Right atrium auricular region (tissue), 2 donors: ENCODE measurements at regions not wholly inside any gene's neighbourhood (a gene's known extent, or its start where the extent isn't known, plus 50 kb on each side); places are given as distances from the start of the nearest gene placed in this dataset.

Experiments
- DNase-seq: peaks from one replicate; pipeline ENCODE4 v3.0.0-alpha.2; 2019; ENCODE audit warnings: low spot score
- H3K27ac ChIP-seq, 2 donors: fragments of 200-600 bp; sonication (generic); 1 replicate in 1 of 2; 2 replicates in 1 of 2; pipeline ENCODE4 v1.5.1; 2016 to 2019
- H3K27me3 ChIP-seq, 2 donors: fragments of 200-600 bp; sonication (generic); one replicate each; pipeline versions ENCODE4 v1.5.1 to v1.6.0; 2017 to 2019
- H3K36me3 ChIP-seq: fragments of 200-600 bp; sonication (generic); one replicate; pipeline ENCODE4 v1.5.1; 2016
- H3K4me1 ChIP-seq, 2 donors: fragments of 200-600 bp; sonication (generic); one replicate each; pipeline versions ENCODE4 v1.5.1 to v1.6.0; 2017 to 2019
- H3K4me3 ChIP-seq, 2 donors: fragments of 200-600 bp; sonication (generic); 1 replicate in 1 of 2; 2 replicates in 1 of 2; pipeline ENCODE4 v1.5.1; 2017 to 2019; ENCODE audit warnings: mild to moderate bottlenecking in 1 of 2, moderate library complexity in 1 of 2
- H3K9me3 ChIP-seq, 2 donors: fragments of 200-600 bp; sonication (generic); one replicate each; pipeline ENCODE4 v1.5.1; 2019
- TF ChIP-seq, protein P1 (sequence below), 2 donors: fragments of 200-600 bp; sonication (generic); IDR thresholded peaks; one replicate each; pipeline ENCODE4 v1.5.1; 2019; ENCODE audit warnings: antibody characterized with exemption in 2 of 2

DNA sequence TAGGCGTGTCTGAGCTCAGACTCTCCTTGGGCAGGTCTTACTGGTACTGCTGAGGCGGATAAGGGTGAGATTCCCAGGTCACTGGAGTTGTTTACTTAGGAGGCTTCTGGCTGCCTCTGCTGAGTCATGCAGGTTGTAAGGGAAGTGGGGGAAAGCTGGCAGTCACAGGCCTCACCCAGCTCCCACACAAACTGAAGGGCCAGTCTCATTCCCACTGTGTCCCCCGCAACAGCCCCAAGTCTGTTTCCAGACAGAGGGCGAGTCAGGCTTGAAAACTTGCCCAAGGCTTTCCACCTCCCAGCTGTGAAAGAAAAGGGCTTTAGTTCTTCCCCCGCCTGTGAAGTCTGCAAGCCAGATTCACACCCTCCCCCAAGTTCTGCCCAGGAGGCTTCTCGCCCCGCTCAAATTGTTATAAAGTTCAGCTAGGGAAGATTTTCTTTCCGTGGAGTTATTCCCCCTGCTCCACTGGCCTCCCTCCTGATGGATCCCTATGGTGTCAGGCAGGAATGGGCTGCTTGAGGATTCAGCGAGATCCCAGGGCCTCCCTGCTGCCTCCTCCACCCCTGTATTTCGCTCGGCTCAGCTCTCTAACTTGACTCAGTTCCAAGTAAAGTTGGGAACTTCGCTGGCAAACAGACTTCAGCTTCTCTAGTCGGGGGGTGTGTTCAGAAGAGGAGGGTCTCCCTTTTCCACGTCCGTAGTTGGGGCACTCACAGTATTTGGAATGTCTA is 248.6 kb downstream of the NR4A2 start:
- no peaks in the 10 kb centered on the region for H3K4me1 ChIP-seq
- H3K27me3 ChIP-seq, result no peaks in the 10 kb centered on the region
- H3K27ac ChIP-seq, result no peak overlapping the region
- no peak overlapping the region for H3K4me3 ChIP-seq
- H3K36me3 ChIP-seq, result no peaks in the 10 kb centered on the region
- DNase-seq, result no peak
- TF ChIP-seq, protein P1, sequence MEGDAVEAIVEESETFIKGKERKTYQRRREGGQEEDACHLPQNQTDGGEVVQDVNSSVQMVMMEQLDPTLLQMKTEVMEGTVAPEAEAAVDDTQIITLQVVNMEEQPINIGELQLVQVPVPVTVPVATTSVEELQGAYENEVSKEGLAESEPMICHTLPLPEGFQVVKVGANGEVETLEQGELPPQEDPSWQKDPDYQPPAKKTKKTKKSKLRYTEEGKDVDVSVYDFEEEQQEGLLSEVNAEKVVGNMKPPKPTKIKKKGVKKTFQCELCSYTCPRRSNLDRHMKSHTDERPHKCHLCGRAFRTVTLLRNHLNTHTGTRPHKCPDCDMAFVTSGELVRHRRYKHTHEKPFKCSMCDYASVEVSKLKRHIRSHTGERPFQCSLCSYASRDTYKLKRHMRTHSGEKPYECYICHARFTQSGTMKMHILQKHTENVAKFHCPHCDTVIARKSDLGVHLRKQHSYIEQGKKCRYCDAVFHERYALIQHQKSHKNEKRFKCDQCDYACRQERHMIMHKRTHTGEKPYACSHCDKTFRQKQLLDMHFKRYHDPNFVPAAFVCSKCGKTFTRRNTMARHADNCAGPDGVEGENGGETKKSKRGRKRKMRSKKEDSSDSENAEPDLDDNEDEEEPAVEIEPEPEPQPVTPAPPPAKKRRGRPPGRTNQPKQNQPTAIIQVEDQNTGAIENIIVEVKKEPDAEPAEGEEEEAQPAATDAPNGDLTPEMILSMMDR (IDR thresholded peaks at IDR 0.05), result no peak
- no peaks in the 10 kb centered on the region for H3K9me3 ChIP-seq

DNA sequence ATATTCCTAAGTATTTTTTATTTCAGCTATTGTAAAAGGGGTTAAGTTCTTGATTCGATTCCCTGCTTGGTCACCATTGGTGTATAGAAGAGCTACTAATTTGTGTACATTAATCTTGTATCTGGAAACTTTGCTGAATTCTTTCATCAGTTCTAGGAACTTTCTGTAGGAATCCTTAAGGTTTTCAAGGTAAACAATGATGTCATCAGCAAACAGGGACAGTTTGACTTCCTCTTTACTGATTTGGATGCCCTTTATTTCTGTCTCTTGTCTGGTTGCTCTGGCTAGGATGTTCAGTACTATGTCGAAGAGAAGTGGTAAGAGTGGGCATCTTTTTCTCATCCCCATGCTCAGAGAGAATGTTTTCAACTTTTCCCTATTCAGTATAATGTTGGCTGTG is 252.7 kb downstream of the NR4A2 start:
- H3K4me3 ChIP-seq, result no peak overlapping the region
- H3K9me3 ChIP-seq, result no peaks in the 10 kb centered on the region
- no peak for DNase-seq
- H3K36me3 ChIP-seq, result no peaks in the 10 kb centered on the region
- TF ChIP-seq, protein P1 (IDR thresholded peaks at IDR 0.05), result no peak
- no peaks in the 10 kb centered on the region for H3K27me3 ChIP-seq
- no peaks in the 10 kb centered on the region for H3K4me1 ChIP-seq
- H3K27ac ChIP-seq, result no peak overlapping the region

GRCh38 chr2:156077041-156077742 is 255.3 kb downstream of the NR4A2 start:
- no peak overlapping the region for H3K27ac ChIP-seq
- no peaks in the 10 kb centered on the region for H3K36me3 ChIP-seq
- no peak overlapping the region for H3K4me3 ChIP-seq
- H3K4me1 ChIP-seq, result no peaks in the 10 kb centered on the region
- DNase-seq, result no peak
- TF ChIP-seq, protein P1 (IDR thresholded peaks at IDR 0.05), result no peak
- no peaks in the 10 kb centered on the region for H3K27me3 ChIP-seq
- H3K9me3 ChIP-seq, result no peaks in the 10 kb centered on the region

DNA sequence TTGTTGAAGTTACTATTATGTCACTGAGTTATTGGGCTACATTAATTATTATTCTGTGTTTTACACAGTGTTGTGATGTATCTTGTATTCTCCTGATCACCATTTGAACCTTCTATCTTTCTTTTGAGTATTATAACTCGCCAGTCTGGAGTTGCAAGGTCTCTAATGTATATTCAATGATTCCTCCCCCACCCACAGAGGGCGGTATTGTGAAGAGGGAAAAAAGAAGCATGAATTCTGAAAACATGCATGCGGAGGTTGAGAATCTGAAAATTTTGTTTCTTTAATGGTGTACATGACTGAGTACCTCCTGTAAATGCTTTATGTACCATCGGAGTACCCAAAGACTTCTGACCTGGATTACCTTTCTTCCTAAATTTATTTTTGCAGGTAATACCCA is 266.6 kb downstream of the NR4A2 start:
- no peak overlapping the region for H3K27ac ChIP-seq
- no peaks in the 10 kb centered on the region for H3K9me3 ChIP-seq
- no peak for DNase-seq
- H3K27me3 ChIP-seq, result no peaks in the 10 kb centered on the region
- no peak overlapping the region for H3K4me3 ChIP-seq
- TF ChIP-seq, protein P1 (IDR thresholded peaks at IDR 0.05), result no peak
- H3K4me1 ChIP-seq, result no peaks in the 10 kb centered on the region
- H3K36me3 ChIP-seq, result no peaks in the 10 kb centered on the region

- DNase-seq, result no peak
- Histone ChIP-seq H3K27ac (no peak overlapping the region), H3K4me3 (no peak overlapping the region), H3K4me1 (no peaks in the 10 kb centered on the region), H3K9me3 (no peaks in the 10 kb centered on the region), H3K27me3 (no peaks in the 10 kb centered on the region), H3K36me3 (no peaks in the 10 kb centered on the region)
- TF ChIP-seq, protein P1 (IDR thresholded peaks at IDR 0.05), result no peak
Observed at GRCh38 chr2:156064540-156064939, 268.0 kb downstream of the NR4A2 start.
